ENCODE measurements at regions not wholly inside any gene's neighbourhood (a gene's known extent, or its start where the extent isn't known, plus 50 kb on each side); places are given as distances from the start of the nearest gene placed in this dataset.
A peak's percentile ranks its signal among the peaks of the same experiment; 100 is the strongest.
"Not testable (repeated sequence)": the region's sequence is repeated elsewhere in the genome, so short reads cannot be mapped to it uniquely, and the experiment has no call there.

DNA sequence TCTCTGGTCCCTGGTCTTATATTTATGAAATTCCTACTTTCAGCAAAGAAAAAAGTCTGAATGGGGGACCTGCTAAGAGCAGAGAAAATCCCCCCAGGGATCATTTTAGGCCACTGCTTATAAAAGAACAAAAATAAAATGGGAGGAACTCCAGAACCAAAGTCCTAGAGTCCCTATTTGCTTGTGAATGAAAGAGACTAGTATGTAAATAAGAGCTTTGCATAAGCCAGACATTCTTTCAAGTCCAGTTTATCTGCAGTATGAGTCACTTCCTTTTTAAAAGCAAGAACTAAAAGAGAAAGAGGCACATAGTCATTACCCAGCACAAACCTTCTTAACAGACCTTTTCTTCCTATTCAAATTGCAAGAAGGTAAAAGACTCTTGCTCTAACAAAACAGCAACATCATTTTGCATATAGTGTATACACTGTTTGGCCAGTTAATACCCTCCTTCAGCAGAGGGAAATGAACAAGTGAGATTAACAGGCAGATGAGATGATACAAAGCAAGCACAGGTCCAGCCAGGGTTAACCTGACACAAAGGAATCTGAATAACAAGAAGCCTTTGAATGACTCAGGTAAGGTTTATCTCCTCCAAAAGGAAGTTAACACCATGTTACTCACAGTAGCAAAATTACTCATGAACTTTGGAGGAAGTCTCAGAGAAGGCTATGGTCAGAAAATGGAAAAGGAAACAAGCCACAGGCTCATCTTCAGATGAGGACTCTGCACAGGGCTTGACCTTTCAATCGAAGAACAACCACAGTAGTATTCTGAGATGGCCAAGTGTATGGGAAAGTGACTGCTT lies 87.3 kb downstream of the PHLDA1 start:
- no CpG with 5 or more reads among the region's 1 CpG for WGBS (ENCODE audit: insufficient coverage, insufficient read length)
- H3K4me3 ChIP-seq (ENCODE audit: low read length): no peak overlapping the region

GRCh38 chr12:75943730-75944096 lies 87.9 kb downstream of the PHLDA1 start:
- Histone ChIP-seq H3K9me3 (ENCODE audit: control insufficient read depth, insufficient read depth, low read length) (no peaks in the 10 kb centered on the region), H3K27me3 (ENCODE audit: control insufficient read depth, insufficient read depth, low read length) (no peaks in the 10 kb centered on the region), H3K36me3 (ENCODE audit: control insufficient read depth, insufficient read depth, low read length) (no peaks in the 10 kb centered on the region), H3K4me1 (ENCODE audit: control insufficient read depth, insufficient read depth, low read length) (peaks cover 5% of the 10 kb centered on the region; the same call in 1 of the 2 replicates), H3K4me3 (ENCODE audit: low read length) (no peak overlapping the region), H3K27ac (ENCODE audit: low read length) (no peak overlapping the region)
- no peak for DNase-seq (ENCODE audit: low read depth, low spot score)
- WGBS (ENCODE audit: insufficient coverage, insufficient read length): no CpG with 5 or more reads among the region's 1 CpG

More for the DNA sequence above, 87.3 kb downstream of the PHLDA1 start:
- peak overlapping the region; percentile 92 for H3K27ac ChIP-seq (ENCODE audit: low read length)
- H3K4me1 ChIP-seq (ENCODE audit: control insufficient read depth, insufficient read depth, low read length): peaks cover 5% of the 10 kb centered on the region; the same call in 1 of the 2 replicates
- no peaks in the 10 kb centered on the region for H3K9me3 ChIP-seq (ENCODE audit: control insufficient read depth, insufficient read depth, low read length)
- peak; percentile 63 for DNase-seq (ENCODE audit: low read depth, low spot score)
- H3K36me3 ChIP-seq (ENCODE audit: control insufficient read depth, insufficient read depth, low read length): no peaks in the 10 kb centered on the region
- no peaks in the 10 kb centered on the region for H3K27me3 ChIP-seq (ENCODE audit: control insufficient read depth, insufficient read depth, low read length)

DNA sequence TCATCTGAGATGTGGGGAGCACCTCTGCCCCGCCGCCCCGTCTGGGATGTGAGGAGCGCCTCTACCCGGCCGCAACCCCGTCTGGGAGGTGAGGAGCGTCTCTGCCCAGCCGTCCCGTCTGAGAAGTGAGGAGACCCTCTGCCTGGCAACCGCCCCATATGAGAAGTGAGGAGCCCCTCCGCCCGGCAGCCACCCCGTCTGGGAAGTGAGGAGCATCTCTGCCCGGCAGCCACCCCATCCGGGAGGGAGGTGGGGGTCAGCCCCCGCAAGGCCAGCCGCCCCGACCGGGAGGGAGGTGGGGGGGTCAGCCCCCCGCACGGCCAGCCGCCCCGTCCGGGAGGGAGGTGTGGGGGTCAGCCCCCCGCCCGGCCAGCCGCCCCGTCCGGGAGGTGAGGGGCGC lies 89.9 kb downstream of the PHLDA1 start:
- WGBS (ENCODE audit: insufficient coverage, insufficient read length): no CpG with 5 or more reads among the region's 31 CpGs
- H3K4me3 ChIP-seq (ENCODE audit: low read length); H3K27ac ChIP-seq (ENCODE audit: low read length); DNase-seq (ENCODE audit: low read depth, low spot score); H3K36me3 ChIP-seq (ENCODE audit: control insufficient read depth, insufficient read depth, low read length); H3K27me3 ChIP-seq (ENCODE audit: control insufficient read depth, insufficient read depth, low read length); H3K4me1 ChIP-seq (ENCODE audit: control insufficient read depth, insufficient read depth, low read length); H3K9me3 ChIP-seq (ENCODE audit: control insufficient read depth, insufficient read depth, low read length): not testable (repeated sequence)

GRCh38 chr12:75939016-75939642 lies 92.4 kb downstream of the PHLDA1 start:
- H3K4me3 ChIP-seq (ENCODE audit: low read length): no peak overlapping the region
- no peak for DNase-seq (ENCODE audit: low read depth, low spot score)
- H3K27me3 ChIP-seq (ENCODE audit: control insufficient read depth, insufficient read depth, low read length): no peaks in the 10 kb centered on the region
- H3K9me3 ChIP-seq (ENCODE audit: control insufficient read depth, insufficient read depth, low read length): no peaks in the 10 kb centered on the region
- H3K27ac ChIP-seq (ENCODE audit: low read length): no peak overlapping the region
- H3K36me3 ChIP-seq (ENCODE audit: control insufficient read depth, insufficient read depth, low read length): no peaks in the 10 kb centered on the region
- WGBS (ENCODE audit: insufficient coverage, insufficient read length): no CpG with 5 or more reads among the region's 5 CpGs
- H3K4me1 ChIP-seq (ENCODE audit: control insufficient read depth, insufficient read depth, low read length): no peaks in the 10 kb centered on the region

- H3K27ac ChIP-seq (ENCODE audit: low read length): no peak overlapping the region
- no peak for DNase-seq (ENCODE audit: low read depth, low spot score)
- no peaks in the 10 kb centered on the region for H3K27me3 ChIP-seq (ENCODE audit: control insufficient read depth, insufficient read depth, low read length)
- H3K36me3 ChIP-seq (ENCODE audit: control insufficient read depth, insufficient read depth, low read length): no peaks in the 10 kb centered on the region
- H3K4me3 ChIP-seq (ENCODE audit: low read length): no peak overlapping the region
- no peaks in the 10 kb centered on the region for H3K4me1 ChIP-seq (ENCODE audit: control insufficient read depth, insufficient read depth, low read length)
- no CpG with 5 or more reads among the region's 2 CpGs for WGBS (ENCODE audit: insufficient coverage, insufficient read length)
- H3K9me3 ChIP-seq (ENCODE audit: control insufficient read depth, insufficient read depth, low read length): no peaks in the 10 kb centered on the region
These were observed 93.4 kb downstream of the PHLDA1 start for GRCh38 chr12:75938189-75938588.

DNA sequence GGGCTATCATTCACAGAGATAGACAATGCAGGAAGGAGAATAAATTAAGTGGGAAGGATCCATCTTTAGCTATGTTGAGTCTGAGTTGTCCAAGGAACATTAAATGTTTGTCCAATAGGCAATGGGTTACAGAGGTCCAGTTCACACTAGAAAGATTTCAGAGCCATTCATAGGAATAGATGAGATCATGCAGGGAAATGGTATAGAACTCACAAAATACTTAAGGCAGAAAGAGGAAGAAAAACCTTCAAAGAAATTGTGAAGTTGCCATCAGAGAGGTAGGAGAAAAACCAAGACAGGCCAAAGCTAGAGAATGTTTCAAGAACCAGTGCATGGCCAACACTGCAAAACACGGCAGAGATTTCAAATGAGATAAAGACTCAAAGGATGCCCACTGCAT lies 94.1 kb downstream of the PHLDA1 start:
- H3K27ac ChIP-seq (ENCODE audit: low read length): no peak overlapping the region
- WGBS (ENCODE audit: insufficient coverage, insufficient read length): no CpG with 5 or more reads among the region's 1 CpG
- no peaks in the 10 kb centered on the region for H3K4me1 ChIP-seq (ENCODE audit: control insufficient read depth, insufficient read depth, low read length)
- H3K9me3 ChIP-seq (ENCODE audit: control insufficient read depth, insufficient read depth, low read length): no peaks in the 10 kb centered on the region
- DNase-seq (ENCODE audit: low read depth, low spot score): no peak
- H3K36me3 ChIP-seq (ENCODE audit: control insufficient read depth, insufficient read depth, low read length): no peaks in the 10 kb centered on the region
- H3K27me3 ChIP-seq (ENCODE audit: control insufficient read depth, insufficient read depth, low read length): no peaks in the 10 kb centered on the region
- H3K4me3 ChIP-seq (ENCODE audit: low read length): no peak overlapping the region

- H3K36me3 ChIP-seq (ENCODE audit: control insufficient read depth, insufficient read depth, low read length): no peaks in the 10 kb centered on the region
- DNase-seq (ENCODE audit: low read depth, low spot score): no peak
- H3K9me3 ChIP-seq (ENCODE audit: control insufficient read depth, insufficient read depth, low read length): no peaks in the 10 kb centered on the region
- no peaks in the 10 kb centered on the region for H3K4me1 ChIP-seq (ENCODE audit: control insufficient read depth, insufficient read depth, low read length)
- WGBS (ENCODE audit: insufficient coverage, insufficient read length): no CpG with 5 or more reads among the region's 5 CpGs
- no peaks in the 10 kb centered on the region for H3K27me3 ChIP-seq (ENCODE audit: control insufficient read depth, insufficient read depth, low read length)
- no peak overlapping the region for H3K4me3 ChIP-seq (ENCODE audit: low read length)
- H3K27ac ChIP-seq (ENCODE audit: low read length): no peak overlapping the region
These were observed 94.8 kb downstream of the PHLDA1 start for GRCh38 chr12:75936515-75937440.

- Histone ChIP-seq H3K27me3 (ENCODE audit: control insufficient read depth, insufficient read depth, low read length) (no peaks in the 10 kb centered on the region), H3K9me3 (ENCODE audit: control insufficient read depth, insufficient read depth, low read length) (no peaks in the 10 kb centered on the region), H3K36me3 (ENCODE audit: control insufficient read depth, insufficient read depth, low read length) (no peaks in the 10 kb centered on the region), H3K27ac (ENCODE audit: low read length) (no peak overlapping the region), H3K4me1 (ENCODE audit: control insufficient read depth, insufficient read depth, low read length) (no peaks in the 10 kb centered on the region), H3K4me3 (ENCODE audit: low read length) (no peak overlapping the region)
- WGBS (ENCODE audit: insufficient coverage, insufficient read length): no CpG with 5 or more reads among the region's 3 CpGs
- DNase-seq (ENCODE audit: low read depth, low spot score): no peak
These were observed 95.9 kb downstream of the PHLDA1 start for GRCh38 chr12:75935539-75936242.

GRCh38 chr12:75933101-75933500 lies 98.5 kb downstream of the PHLDA1 start:
- no peaks in the 10 kb centered on the region for H3K27me3 ChIP-seq (ENCODE audit: control insufficient read depth, insufficient read depth, low read length)
- no CpG with 5 or more reads among the region's 4 CpGs for WGBS (ENCODE audit: insufficient coverage, insufficient read length)
- H3K4me3 ChIP-seq (ENCODE audit: low read length): no peak overlapping the region
- no peaks in the 10 kb centered on the region for H3K36me3 ChIP-seq (ENCODE audit: control insufficient read depth, insufficient read depth, low read length)
- no peak for DNase-seq (ENCODE audit: low read depth, low spot score)
- no peak overlapping the region for H3K27ac ChIP-seq (ENCODE audit: low read length)
- H3K9me3 ChIP-seq (ENCODE audit: control insufficient read depth, insufficient read depth, low read length): no peaks in the 10 kb centered on the region
- no peaks in the 10 kb centered on the region for H3K4me1 ChIP-seq (ENCODE audit: control insufficient read depth, insufficient read depth, low read length)

DNA sequence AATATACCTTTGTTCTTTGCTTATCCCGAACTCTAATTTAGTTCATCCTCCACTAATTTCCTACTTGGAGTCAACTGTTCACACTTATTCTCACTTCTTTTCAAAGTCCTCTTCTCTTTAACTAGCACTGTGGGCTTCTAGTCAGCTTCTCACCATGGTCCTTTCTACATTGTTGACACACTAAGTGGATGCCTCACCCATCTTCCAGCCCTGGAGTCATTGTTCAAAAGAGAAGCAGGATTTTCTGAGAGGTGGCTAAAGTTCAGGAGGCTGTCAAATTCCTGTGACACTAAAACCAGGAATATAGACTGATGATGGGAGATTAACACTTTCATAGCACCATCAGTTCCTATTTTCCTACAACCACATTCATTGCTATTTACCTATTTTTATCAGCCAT lies 99.3 kb downstream of the PHLDA1 start:
- H3K27ac ChIP-seq (ENCODE audit: low read length): no peak overlapping the region
- no CpG with 5 or more reads among the region's 1 CpG for WGBS (ENCODE audit: insufficient coverage, insufficient read length)
- no peaks in the 10 kb centered on the region for H3K27me3 ChIP-seq (ENCODE audit: control insufficient read depth, insufficient read depth, low read length)
- no peak overlapping the region for H3K4me3 ChIP-seq (ENCODE audit: low read length)
- H3K4me1 ChIP-seq (ENCODE audit: control insufficient read depth, insufficient read depth, low read length): no peaks in the 10 kb centered on the region
- no peaks in the 10 kb centered on the region for H3K9me3 ChIP-seq (ENCODE audit: control insufficient read depth, insufficient read depth, low read length)
- H3K36me3 ChIP-seq (ENCODE audit: control insufficient read depth, insufficient read depth, low read length): no peaks in the 10 kb centered on the region
- no peak for DNase-seq (ENCODE audit: low read depth, low spot score)
